ENCODE measurements at regions not wholly inside any gene's neighbourhood (a gene's known extent, or its start where the extent isn't known, plus 50 kb on each side); places are given as distances from the start of the nearest gene placed in this dataset.
A peak's percentile ranks its signal among the peaks of the same experiment; 100 is the strongest.

DNA sequence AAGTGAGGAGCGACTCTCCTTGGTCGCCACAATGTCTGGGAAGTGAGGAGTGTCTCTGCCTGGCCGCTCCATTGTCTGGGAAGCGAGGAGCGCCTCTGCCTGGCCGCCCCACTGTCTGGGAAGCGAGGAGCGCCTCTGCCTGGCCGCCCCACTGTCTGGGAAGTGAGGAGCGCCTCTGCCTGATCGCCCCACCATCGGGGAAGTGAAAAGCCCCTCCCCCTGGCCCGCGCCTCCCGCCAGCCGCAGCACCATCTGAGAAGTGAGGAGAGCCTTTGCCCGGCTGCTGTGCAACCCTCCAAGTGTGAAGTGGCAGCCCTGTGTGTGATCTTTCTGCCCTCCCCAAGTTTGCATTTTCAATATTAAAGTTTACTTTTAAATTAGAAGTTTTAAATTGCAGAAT lies 95.0 kb upstream of the PPP2R5A start:
- no peak for DNase-seq

DNA sequence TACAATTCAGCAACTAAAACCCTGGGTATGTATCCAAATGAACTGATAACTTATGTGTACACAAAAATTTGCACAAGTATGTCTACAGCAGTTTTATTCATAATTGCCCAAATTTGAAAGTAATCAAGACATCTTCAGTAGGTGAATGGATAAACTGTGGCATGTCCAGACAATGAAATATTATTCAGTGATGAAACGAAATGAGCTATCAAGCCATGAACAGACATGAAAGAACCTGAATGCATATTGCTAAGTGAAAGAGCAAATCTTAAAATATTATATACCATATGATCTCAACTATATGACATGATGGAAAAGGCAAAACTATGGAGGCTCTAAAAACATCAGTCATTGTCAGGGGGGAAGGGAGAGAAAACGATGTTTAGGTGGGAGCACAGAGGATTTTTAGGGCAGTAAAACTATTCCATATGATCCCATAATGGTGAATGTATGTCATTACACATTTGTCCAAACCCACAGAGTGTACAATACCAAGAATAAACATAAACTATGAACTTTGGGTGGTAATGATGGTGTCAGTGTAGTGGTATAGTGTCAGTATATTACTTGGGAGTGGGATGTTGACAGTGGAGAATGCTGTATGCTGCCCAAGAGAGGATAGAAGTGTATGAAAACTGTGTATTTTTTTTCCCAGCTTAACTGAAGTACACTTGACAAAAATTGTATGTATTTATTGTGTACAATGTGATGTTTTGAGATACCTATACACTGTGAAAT lies 92.8 kb upstream of the PPP2R5A start:
- no peak for DNase-seq

DNA sequence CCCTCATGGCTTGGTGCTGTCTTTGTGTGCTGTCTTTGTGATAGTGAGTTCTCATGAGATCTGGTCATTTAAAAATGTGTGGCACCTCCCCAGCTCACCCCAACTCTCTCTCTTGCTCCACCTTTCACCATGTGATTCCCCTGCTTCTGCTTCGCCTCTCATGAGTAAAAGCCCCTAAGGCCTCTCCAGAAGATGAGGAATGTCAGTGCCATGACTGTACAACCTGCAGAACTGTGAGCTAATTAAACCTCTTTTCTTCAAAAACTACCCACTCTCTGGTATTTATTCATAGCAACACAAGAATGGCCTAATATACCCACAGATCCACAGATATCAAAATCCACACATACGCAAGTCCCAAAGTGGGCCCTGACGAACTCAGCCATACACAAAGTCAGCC lies 88.9 kb upstream of the PPP2R5A start:
- DNase-seq: no peak

DNA sequence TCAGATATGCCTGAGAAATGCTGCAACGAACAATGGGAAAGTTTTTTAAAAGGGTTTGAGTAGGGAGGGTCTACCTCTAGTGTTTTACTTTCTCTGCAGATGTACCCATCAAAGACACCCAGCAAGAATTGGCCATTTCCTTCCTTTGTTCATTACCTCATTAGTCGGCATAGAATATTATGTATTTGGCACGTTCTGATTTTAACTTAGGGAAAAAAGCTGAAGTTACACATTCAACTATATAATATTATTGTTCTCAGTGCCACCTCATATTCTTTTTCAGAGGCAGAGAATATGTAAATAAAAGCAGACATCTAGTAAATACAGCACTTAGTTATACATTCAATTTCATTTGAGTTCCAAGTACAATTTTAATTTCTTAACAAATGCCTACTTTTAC lies 83.7 kb upstream of the PPP2R5A start:
- DNase-seq: no peak

DNA sequence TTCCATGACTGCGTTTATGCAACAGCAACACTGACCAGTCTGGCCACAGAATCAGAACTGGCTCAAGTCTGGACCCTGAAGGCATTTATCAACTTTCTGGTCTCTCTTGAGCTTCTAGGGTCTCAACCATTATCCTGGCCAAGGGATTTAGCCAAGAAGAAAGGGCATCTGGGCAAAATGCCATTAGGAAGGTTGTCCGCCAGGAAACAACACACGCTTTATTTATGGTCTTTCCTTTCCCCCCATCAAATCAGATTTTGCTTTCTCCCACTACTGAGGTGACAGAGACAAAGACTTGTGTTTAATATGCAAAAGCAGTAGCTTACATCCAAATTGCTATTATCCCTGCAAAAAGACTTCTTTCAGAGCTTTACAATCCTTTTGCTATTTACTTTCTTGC lies 81.6 kb upstream of the PPP2R5A start:
- no peak for DNase-seq

DNA sequence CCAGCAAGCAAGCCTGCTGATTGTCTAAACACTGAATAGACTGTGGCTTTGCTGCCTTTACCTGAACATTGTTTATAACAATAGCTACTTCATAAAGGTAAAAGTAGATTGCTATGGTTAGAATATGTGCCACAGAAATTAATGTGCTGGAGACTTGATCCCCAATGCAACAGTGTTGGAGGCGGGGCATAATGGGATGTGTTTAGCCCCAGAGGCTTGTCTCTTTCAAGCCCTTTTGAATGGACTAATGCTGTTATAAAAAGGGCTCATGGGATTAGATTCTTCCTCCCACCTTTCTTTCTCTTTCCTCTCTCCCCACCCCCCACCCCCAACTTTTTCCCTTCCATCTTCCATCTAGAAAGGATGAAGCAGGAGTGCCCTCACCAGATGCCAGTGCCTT lies 80.2 kb upstream of the PPP2R5A start:
- no peak for DNase-seq

DNA sequence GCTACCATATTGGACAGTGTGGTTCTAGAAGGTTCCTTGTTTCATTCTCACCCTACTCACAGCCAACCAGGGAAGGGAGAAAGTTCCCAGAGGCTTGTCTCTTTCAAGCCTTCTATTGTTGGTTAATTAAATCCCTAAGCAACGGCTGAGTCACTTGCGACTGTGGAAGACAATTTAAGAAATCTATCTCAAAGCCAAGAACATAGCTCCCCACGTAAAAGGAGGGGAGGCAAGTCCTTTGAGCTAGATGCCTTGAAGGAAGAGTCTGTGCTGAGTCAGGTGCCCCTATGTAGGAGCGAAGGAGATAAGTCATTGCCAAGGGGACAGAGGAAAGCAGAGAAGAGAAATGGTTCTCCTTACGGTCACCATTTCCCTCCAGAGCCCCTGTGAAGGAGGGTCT lies 79.4 kb upstream of the PPP2R5A start:
- no peak for DNase-seq

DNA sequence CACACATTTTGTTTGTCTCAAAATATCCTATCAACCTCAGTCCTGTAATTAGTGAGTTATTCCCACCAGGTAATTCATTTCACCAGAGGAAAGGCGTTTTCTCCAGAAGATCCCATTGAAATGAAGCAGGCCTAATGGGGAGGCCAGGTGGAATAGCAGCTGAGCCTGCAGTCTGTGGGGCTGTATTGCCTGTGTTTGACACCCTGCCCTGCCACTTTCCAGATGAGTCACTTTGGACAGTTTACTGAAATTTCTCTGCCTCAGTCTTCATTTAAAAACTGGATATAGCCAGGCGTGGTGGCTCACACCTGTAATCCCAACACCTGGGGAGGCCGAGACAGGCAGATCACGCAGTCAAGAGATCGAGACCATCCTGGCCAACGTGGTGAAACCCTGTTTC lies 78.1 kb upstream of the PPP2R5A start:
- no peak for DNase-seq

DNA sequence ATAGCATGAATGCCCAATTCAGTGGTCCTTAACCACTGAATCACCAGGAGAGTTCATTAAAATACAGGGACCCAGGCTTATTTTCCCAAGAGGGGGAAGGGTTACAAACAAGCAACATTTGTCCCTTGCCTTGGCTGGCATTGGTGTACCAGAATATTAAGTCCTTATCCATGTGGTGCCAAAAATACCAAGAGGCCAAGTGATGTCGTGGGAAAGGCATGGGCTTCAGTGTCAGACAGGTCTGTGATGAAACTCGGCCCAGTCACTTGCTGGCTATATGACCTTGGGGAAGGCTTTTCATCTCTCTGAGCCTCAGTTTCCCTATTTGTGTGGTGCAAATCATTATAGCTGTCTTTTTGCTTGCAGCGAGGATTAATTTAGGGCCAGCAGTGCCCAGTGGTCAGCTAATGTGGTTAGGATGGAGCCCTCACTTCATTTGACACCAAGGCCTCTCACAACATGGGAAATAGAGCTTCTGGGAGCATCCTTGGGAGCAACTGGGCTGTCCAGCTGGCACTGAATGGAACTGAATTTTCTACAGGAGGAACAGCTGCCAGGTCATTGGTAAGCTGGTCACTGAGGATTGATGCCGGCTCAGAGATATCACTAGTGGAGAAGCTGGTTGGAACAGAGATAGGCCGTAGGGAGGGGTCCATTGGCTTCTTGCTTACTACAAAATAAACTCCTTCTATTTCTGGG lies 77.2 kb upstream of the PPP2R5A start:
- no peak for DNase-seq

DNA sequence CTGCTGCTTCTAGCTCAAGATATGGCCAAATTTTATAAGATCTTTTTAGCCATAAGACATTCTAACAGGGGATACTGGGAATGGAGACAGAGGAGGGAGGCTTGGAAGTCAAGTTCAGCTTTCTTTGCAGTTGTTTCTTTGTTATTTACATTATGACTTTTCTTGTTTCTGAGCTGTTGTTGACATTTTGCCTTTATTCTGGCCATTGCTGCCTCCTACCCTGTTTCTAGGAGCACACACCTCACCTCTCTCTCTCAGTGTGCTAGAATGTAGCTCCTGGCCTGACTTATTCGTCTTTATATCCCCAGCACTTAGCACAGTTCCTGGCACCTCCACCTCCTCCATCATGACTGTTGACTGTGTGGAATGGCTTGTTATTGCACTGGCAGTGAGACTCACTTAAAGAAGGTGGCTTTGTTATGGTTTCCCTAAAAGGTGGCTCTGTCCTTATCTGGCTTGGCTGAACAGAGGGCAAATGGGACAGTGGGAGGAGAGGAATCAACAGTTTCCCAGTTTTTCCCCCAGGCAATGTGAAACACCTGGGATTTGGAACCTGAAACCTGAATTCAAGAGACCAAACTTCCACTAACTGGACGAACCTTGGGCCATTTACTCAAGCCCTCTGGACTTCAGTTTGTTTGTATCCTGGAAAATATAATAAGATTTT lies 76.1 kb upstream of the PPP2R5A start:
- DNase-seq: no peak

DNA sequence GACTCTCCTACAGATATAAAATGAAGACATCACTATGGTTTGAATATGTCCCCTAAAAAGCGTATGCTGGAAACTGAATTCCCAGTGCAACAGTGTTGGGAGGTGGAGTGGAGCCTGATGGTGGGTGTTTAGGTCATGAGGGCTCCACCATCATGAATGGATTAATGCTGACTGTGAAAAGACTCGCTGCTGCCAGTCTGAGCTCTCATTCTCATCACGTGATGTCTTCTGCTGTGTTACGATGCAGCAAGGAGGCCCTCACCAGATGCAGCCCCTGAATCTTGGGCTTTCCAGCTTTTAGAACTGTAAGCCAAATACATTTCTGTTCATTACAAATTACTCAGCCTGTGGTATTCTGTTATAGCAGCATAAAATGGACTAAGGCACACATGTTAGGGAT lies 73.8 kb upstream of the PPP2R5A start:
- no peak for DNase-seq

DNA sequence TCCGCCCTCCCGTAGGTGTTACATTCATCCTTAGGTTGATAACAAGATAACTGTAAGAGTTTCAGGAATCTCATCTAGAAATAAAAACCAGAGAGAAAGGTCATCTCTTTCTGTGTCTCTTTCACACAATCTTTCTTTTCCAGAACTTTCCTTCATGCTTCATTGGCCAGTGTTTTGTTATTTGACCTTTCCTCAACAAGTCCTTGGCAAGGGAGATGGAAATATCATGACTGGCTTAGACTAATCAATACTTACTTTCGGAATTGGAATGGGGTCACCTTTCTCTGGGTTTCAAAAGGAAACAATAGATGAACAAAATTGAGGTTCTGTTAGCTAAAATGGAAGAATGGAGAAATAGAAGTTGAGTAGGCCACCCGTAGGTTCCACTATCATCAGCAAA lies 72.9 kb upstream of the PPP2R5A start:
- no peak for DNase-seq

DNA sequence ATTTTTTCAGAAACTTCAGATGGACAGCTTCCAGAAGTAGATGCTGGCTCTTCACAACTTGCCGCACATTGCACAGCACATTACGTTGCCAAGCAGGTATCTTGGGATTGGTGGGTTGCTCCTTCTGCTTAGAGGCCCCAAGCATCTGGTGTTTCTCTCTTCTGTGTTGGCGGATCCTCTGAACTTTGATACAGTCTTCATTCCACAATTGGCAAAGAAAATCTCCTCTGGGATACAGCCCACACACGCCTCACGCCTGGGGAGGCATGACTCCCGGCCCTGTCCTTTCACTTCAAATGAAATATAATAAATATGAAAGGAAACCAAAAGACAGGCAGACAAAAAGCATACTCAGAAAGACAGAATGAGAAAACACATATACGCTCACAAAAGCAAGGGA lies 72.3 kb upstream of the PPP2R5A start:
- no peak for DNase-seq

DNA sequence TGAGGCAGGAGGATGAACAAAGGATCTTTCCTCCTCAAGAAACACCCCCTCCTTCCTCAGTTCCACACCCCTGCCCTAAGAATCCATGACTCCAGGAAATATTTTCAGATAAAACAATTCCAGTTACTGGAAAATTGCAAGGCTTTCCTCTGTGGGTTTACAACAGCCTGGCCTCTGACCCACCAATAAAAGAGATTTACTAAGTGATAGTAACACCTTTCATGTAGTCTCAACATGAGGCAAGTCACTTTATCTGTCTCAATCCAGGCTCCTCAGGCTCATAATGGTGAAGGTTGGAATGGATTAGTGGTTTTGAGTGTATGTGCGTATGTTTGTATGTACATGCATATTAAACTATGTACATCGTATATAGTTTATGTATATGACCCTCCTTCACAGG lies 71.4 kb upstream of the PPP2R5A start:
- no peak for DNase-seq

DNA sequence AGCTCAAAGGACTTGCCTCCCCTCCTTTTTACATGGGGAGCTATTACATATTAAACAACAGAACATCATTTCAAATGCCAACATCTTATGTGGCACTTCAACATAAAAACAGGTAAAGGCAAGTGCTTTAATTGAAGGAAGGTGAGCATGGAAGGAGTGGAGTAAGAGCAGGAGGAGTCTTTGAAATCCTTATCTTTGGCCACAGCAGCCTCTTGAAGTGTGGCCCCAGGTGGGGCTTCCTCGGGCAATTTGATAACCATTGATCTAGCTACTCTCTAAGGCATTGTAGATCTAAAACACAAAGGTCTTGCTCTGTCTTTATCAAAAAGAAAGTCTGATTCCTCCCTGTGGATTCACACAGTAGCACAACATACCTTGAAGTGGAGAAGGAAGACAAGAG lies 70.9 kb upstream of the PPP2R5A start:
- DNase-seq: no peak

DNA sequence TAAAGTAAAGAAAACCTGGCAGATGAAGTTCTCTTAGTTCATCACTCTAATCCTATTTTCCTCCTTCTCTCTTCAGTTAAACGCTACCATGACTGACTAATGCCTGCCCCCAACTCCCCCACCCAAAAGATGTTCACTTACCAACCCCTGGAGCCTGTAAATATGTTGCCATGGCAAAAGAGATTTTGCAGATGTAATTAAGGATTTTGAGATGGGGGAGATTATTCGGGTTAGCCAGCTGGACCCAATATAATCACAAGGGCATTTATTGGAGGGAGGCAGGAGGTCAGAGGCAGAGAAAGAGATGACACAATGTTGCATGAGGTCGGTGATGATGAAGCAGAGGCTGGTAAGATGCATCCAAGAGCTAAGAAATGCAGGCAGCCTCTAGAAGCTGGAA lies 69.3 kb upstream of the PPP2R5A start:
- DNase-seq: no peak

DNA sequence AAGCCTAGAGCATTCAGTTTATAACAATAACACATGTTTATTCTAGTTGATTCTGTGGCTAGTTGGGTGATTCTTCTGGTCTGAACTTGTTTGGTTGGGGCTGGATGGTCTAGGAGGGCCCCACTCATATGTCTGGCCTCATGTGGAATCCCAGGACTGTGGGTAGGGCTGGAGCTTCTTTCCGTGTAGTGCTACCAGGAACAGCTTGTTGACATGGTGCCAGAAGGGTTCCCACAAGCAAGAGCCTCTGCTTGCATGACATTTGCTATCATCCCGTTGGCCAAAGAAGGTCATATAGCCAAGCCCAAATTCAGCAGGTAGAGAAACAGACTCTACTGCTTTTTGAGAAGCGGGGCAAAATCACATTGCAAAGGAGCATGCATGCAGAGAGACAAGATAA lies 67.6 kb upstream of the PPP2R5A start:
- DNase-seq: no peak

DNA sequence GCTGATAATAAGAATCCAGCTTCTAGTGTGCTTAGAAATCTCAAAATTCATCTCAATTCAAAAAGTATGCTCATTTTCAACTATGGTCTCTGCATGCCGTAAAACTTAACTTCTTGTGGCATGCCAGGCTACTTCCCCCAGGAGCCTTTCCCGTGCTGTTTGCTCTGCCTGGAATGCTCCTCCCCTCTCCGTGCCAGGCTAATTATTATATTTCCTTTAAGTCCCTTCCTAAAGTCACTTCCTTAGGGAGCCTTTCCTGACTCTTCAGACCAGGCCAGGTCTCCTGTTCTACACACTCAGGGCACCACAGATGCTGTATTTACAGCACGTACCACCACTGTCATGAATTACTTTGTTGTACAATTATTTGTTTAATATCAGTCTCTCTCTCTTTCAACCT lies 67.1 kb upstream of the PPP2R5A start:
- DNase-seq: no peak

DNA sequence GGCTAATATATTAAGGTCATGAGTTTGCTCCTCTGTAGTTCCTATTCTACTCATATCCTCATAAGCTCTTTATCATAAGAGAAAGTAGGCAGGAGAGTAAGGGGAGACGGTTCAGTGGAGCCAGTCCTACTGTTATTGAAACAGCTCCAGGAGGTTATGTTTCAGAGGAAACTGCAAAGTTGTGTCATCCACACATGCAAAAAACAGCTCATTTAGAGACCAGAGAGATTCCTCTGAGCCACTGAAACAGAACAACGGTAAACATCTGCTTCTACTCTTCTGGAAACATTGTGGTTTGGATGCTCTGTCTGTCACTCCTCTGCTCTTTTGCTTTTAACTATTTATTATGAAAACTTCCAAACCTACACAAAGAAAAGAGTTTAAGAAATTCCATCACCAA lies 66.3 kb upstream of the PPP2R5A start:
- DNase-seq: peak; percentile 42

DNA sequence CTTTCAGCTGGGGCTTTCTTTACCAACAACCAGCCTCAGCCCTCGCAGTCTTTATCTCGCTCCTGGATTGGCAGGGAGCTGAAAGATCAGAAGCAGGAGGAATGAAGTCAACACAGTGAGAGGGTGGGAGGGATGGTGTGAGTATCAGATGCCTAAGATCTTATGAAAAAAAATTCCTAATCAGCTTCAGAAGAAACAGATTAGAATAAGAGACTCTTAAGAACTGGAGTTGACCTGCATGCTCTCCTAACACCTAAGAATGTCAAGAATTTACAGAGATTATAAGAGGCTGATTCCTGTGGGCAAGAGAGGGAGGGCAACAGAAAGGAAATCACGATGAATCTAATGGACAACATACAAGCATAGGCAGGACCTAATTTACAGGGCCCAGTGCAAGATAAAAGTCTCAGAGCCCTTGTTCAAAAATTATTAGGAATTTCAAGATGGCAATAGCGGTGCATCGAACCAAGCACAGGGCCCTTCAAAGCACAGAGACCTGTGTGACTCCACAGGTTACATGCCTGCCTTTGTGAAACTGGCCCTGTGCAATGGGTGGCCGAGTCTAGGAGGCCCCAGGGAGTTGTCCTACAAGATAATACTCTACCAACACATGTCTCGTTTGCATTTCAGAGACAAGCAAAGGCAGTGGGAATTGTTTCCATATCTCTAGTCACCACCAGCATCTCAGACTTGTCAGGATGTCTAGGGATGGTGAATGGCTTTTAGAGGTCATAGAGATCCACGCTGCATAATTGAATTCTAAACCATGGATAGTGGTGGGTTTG lies 65.3 kb upstream of the PPP2R5A start:
- DNase-seq: peak; percentile 48

DNA sequence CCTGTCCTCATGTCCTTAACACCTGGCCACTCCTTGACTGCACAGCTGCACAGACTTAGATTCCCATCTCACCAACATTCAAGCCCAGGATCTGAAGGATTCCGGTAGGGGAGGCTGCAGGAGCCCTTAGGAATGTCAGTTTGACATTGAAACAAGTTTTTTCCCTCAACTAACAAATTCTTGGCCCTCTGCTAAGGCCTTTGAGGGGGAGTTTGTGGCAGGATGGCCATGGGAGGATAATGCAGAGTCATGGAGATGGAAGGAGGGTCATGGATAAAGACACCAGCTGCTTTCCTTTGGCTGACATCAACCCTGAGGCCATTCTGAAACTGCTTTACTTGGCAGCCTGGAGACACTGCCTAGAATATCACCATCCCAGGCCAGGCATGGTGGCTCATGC lies 63.4 kb upstream of the PPP2R5A start:
- no peak for DNase-seq

DNA sequence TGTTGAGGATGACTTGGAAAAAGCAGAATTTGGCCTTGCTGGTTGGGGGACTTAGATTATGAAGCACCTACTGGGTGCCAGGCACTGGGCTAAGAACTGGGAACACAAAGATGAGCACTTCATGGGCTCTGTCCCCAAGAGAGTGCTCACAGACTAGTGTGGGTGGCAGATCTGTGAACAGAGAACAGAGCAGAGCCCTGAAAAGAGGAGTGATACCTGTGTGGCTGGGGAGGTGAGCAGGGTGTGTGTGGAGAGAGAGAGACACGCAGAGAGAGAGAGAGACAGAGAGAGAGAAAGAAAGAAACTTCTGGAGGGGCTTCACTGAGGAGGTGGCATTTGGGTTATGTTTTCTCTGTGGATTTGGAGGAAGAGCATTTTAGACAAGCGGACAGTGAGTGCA lies 61.1 kb upstream of the PPP2R5A start:
- no peak for DNase-seq

DNA sequence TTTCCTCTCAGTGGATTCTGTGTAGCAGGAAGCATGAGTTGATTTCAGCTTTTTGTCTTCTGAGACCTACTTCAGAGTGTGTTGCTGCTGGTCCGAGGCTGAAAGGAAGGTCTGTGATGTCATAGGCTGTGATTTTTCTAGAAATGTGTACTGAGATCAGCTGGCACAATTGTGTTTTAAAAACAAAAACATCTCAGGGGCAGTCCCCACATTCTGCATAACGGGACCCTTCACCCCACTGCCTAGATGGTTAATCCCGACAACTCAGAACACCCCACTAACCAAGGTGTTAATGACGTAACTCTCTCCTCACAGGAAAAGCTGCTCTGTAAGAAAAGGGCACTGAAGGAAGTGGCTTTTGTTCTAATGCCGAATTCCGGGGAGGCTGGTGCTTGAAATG lies 59.8 kb upstream of the PPP2R5A start:
- no peak for DNase-seq

DNA sequence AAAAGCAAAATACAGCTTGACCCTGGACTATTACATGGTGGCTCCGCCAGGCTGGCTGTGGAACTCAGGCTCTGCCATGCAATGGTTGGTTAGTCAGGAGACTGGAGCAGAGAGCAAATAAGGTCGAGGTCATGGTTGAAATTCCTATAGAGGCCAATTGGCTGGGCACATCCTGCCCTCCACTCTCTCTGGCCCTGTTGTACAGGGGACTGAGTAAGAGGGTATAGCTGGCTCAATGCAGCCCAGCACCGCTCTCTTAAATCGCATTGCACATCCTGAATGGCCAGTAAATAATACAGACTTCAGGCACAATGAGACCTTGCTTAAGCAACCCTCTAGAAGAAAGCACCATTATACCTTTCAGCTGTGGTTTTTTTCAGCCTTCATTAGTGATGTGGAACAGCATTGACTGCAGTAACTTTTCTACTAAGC lies 59.3 kb upstream of the PPP2R5A start:
- DNase-seq: no peak
